Panc1 (cell line): ENCODE measurements at regions not wholly inside any gene's neighbourhood (a gene's known extent, or its start where the extent isn't known, plus 50 kb on each side); places are given as distances from the start of the nearest gene placed in this dataset.

Experiments used
- ATAC-seq: fragments of 200-7000 bp; cut with Tn5 transposase; 2 replicates; pipeline ENCODE4 v1.9.1; 2020; ENCODE audit warnings: mild to moderate bottlenecking, moderate library complexity
- BruUV-seq: library from RNA; stranded (reverse); fragments of 400-500 nt; replicated peaks from 2 replicates; lab custom pipeline; 2021; lab: Mats Ljungman, UMichigan
- CTCF ChIA-PET: fragments of 300-600 bp; sonication (Branson Sonifier 250); formaldehyde crosslinking; loops from one replicate; lab custom pipeline; 2022; ENCODE audit warnings: antibody characterized with exemption; lab: Charles Lee
- POLR2A ChIA-PET: fragments of 300-600 bp; sonication (Branson Sonifier 250); formaldehyde crosslinking; loops from one replicate; lab custom pipeline; 2022; ENCODE audit warnings: antibody characterized with exemption; lab: Charles Lee
- DNase-seq: peaks from one replicate; pipeline ENCODE4 v3.0.0-alpha.2; 2010; ENCODE audit warnings: low read depth, low spot score
- H3K27ac ChIP-seq: 2 replicates; pipeline ENCODE4 v1.5.1; 2011; ENCODE audit warnings: mild to moderate bottlenecking, low read length, inconsistent platforms
- H3K27me3 ChIP-seq: fragments of 200-500 bp; sonication (Bioruptor generic); 2 replicates; pipeline ENCODE4 v1.6.0; 2014; ENCODE audit warnings: low read length, inconsistent platforms; ENCODE audit not compliant: control insufficient read depth, insufficient read depth
- H3K36me3 ChIP-seq: fragments of 200-500 bp; sonication (Bioruptor generic); 2 replicates; pipeline ENCODE4 v1.5.1; 2014; ENCODE audit warnings: inconsistent platforms, mild to moderate bottlenecking, low read length, moderate library complexity; ENCODE audit not compliant: control insufficient read depth, insufficient read depth
- H3K4me1 ChIP-seq: 2 replicates; pipeline ENCODE4 v1.5.1; 2011; ENCODE audit warnings: inconsistent platforms, mild to moderate bottlenecking, low read length, moderate library complexity; ENCODE audit not compliant: control insufficient read depth, insufficient read depth
- H3K4me3 ChIP-seq, 2 experiments: 2 replicates each; pipeline ENCODE4 v1.5.1; 2011 to 2012; ENCODE audit warnings: low read depth in 2 of 2, low read length in 2 of 2, mild to moderate bottlenecking in 2 of 2, inconsistent platforms in 1 of 2, moderate library complexity in 1 of 2
- H3K9me3 ChIP-seq: fragments of 200-500 bp; sonication (Bioruptor generic); 2 replicates; pipeline ENCODE4 v1.5.1; 2014; ENCODE audit warnings: low read depth, mild to moderate bottlenecking, inconsistent platforms, low read length, moderate library complexity; ENCODE audit not compliant: control insufficient read depth, insufficient read depth
- POLR2AphosphoS5 ChIP-seq: IDR thresholded peaks from 2 replicates; pipeline ENCODE4 v1.6.1; 2012; ENCODE audit warnings: mild to moderate bottlenecking, low read depth, low read length, moderate library complexity
- SIN3A ChIP-seq: IDR thresholded peaks from 2 replicates; pipeline ENCODE4 v1.6.1; 2012; ENCODE audit warnings: low read depth, mild to moderate bottlenecking, low read length, moderate library complexity, borderline replicate concordance; ENCODE audit not compliant: insufficient read depth
- TCF7L2 ChIP-seq: IDR thresholded peaks from 2 replicates; pipeline ENCODE4 v1.6.1; 2011; ENCODE audit warnings: mild to moderate bottlenecking, low read depth, low read length, inconsistent platforms
- in situ Hi-C: cut with HindIII; loops from 2 replicates; pipeline ENCODE4 v1.10.0; 2016; ENCODE audit warnings: low sequenced_read_pairs, low pct_unique_long_range_greater_than_20kb
- intact Hi-C: fragments of 100-400 bp; cut with micrococcal nuclease; formaldehyde crosslinking; loops from one replicate; pipeline ENCODE4 v1.10.0; 2022; ENCODE audit not compliant: unreplicated experiment
- TF ChIP-seq, protein P1 (sequence below): fragments of 450-650 bp; IDR thresholded peaks from 2 replicates; pipeline ENCODE4 v1.5.1; 2017; ENCODE audit warnings: mild to moderate bottlenecking
- TF ChIP-seq, protein P2 (sequence below), 2 experiments: IDR thresholded peaks; 2 replicates each; pipeline ENCODE4 v1.6.1; 2011 to 2012; ENCODE audit warnings: low read depth in 2 of 2, control low read depth in 1 of 2, low read length in 1 of 2, mild to moderate bottlenecking in 1 of 2, moderate library complexity in 1 of 2; ENCODE audit not compliant: insufficient read depth in 1 of 2

DNA sequence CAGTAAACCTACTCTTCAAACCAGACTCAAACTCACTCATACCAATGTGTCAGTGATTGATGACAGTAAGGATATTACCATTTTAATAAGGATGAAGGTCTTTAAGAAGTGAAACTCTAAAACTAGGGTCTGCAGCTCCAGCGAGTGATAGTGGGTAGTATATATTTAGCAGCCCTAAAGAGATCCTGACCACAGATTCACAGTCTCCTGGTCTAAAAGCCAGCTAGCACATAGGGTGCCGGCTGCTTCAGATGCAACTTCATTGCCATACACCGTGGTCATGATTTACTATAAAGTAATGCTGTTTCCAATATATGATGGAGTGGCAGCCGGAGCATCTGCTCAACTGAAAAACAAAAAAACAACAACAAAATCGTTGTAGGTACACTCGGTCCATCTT, 99.6 kb upstream of the MDM1 start:
- no peaks in the 10 kb centered on the region for H3K27me3 ChIP-seq
- DNase-seq (no peak), ATAC-seq (no peak)
- H3K36me3 ChIP-seq: no peaks in the 10 kb centered on the region
- H3K4me3 ChIP-seq: no peak overlapping the region
- intact Hi-C loops (no loop called here), in situ Hi-C loops (no loop called here)
- peaks cover 35% of the 10 kb centered on the region for H3K4me1 ChIP-seq
- no TSS peak for BruUV-seq
- POLR2A ChIA-PET: no interaction called here
- CTCF ChIA-PET: interaction anchor here (0.7 kb wide), 1 partner anchor 10 kb away, joined by 3 read pairs; no protein-coding TSS in a partner anchor
- peaks cover 7% of the 10 kb centered on the region; the same call in 1 of the 2 replicates for H3K9me3 ChIP-seq
- peak overlapping the region; percentile 95 for H3K27ac ChIP-seq
- TF ChIP-seq, protein P1, sequence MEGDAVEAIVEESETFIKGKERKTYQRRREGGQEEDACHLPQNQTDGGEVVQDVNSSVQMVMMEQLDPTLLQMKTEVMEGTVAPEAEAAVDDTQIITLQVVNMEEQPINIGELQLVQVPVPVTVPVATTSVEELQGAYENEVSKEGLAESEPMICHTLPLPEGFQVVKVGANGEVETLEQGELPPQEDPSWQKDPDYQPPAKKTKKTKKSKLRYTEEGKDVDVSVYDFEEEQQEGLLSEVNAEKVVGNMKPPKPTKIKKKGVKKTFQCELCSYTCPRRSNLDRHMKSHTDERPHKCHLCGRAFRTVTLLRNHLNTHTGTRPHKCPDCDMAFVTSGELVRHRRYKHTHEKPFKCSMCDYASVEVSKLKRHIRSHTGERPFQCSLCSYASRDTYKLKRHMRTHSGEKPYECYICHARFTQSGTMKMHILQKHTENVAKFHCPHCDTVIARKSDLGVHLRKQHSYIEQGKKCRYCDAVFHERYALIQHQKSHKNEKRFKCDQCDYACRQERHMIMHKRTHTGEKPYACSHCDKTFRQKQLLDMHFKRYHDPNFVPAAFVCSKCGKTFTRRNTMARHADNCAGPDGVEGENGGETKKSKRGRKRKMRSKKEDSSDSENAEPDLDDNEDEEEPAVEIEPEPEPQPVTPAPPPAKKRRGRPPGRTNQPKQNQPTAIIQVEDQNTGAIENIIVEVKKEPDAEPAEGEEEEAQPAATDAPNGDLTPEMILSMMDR: no peak
- TF ChIP-seq SIN3A: no peak
- TF ChIP-seq POLR2AphosphoS5: no peak
- TF ChIP-seq, protein P2, sequence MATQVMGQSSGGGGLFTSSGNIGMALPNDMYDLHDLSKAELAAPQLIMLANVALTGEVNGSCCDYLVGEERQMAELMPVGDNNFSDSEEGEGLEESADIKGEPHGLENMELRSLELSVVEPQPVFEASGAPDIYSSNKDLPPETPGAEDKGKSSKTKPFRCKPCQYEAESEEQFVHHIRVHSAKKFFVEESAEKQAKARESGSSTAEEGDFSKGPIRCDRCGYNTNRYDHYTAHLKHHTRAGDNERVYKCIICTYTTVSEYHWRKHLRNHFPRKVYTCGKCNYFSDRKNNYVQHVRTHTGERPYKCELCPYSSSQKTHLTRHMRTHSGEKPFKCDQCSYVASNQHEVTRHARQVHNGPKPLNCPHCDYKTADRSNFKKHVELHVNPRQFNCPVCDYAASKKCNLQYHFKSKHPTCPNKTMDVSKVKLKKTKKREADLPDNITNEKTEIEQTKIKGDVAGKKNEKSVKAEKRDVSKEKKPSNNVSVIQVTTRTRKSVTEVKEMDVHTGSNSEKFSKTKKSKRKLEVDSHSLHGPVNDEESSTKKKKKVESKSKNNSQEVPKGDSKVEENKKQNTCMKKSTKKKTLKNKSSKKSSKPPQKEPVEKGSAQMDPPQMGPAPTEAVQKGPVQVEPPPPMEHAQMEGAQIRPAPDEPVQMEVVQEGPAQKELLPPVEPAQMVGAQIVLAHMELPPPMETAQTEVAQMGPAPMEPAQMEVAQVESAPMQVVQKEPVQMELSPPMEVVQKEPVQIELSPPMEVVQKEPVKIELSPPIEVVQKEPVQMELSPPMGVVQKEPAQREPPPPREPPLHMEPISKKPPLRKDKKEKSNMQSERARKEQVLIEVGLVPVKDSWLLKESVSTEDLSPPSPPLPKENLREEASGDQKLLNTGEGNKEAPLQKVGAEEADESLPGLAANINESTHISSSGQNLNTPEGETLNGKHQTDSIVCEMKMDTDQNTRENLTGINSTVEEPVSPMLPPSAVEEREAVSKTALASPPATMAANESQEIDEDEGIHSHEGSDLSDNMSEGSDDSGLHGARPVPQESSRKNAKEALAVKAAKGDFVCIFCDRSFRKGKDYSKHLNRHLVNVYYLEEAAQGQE (IDR thresholded peaks at IDR 0.05; ENCODE audit: insufficient read depth in 1 of 2, low read depth in 2 of 2, low read length in 1 of 2): no peak
- no peak for TF ChIP-seq TCF7L2

DNA sequence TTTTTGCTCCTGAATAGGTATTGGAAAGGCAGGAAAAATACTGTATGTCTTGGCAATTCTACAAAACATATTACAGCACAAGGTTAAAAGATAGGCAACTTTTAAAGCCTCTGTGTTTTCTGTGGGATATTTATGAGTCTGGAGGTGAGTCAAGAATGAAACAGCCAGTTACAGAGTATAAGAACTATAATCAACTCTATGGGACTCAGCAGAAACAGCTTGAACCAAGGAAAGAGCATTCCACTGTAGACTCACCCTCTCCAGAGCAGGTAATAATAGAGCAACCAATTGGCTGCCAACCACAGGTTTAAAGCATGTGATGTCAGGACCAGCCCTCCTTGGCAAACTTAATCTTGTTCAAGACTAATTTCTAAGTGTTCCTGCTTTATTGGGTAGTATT, 100.5 kb upstream of the MDM1 start:
- Histone ChIP-seq H3K27ac (peak overlapping the region; percentile 95), H3K4me3 (no peak overlapping the region), H3K27me3 (no peaks in the 10 kb centered on the region), H3K36me3 (no peaks in the 10 kb centered on the region), H3K4me1 (peaks cover 35% of the 10 kb centered on the region), H3K9me3 (peaks cover 7% of the 10 kb centered on the region; the same call in 1 of the 2 replicates)
- BruUV-seq: no TSS peak
- DNase-seq: no peak
- ATAC-seq: peak; percentile 68
- in situ Hi-C loops: no loop called here
- CTCF ChIA-PET: no interaction called here
- POLR2A ChIA-PET: no interaction called here
- TF ChIP-seq POLR2AphosphoS5 (peak; percentile 67; the same call in 1 of the 2 replicates), TCF7L2 (peak; percentile 92)
- TF ChIP-seq, protein P2 (IDR thresholded peaks at IDR 0.05; ENCODE audit: insufficient read depth in 1 of 2, low read depth in 2 of 2, low read length in 1 of 2): no peak
- intact Hi-C loops: no loop called here
